ENCODE measurements at regions not wholly inside any gene's neighbourhood (a gene's known extent, or its start where the extent isn't known, plus 50 kb on each side); places are given as distances from the start of the nearest gene placed in this dataset.

DNA sequence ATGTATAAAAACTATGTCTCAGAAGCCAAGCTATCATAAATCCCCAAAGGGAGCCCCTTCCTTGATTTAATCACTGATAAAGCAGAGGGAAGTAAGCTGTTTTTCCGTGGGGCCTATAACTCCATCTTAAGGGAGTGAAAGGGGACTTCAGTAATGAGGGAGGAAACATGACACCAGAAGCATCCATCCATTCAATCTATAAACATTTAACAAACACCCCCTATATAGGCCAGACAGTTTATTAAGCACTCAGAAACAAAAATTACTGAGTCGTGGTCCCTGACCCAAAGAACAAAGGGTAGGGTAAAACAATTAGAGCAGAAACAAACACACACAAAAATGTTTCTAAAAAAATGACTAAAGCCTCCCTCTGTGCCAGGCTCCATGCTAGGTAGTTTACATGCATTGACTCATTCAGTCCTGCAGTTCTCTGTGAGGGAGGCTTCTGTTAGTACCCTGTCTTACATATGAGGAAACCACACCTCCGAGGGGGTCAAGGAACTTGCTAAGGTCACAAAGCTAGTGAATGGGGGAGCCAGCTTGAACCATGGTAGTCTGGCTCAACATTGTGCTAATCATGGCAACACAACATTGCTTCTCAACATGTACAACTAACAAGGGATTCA, 472.1 kb downstream of the CDH2 start:
- no peak for DNase-seq
- TF ChIP-seq, protein P1, sequence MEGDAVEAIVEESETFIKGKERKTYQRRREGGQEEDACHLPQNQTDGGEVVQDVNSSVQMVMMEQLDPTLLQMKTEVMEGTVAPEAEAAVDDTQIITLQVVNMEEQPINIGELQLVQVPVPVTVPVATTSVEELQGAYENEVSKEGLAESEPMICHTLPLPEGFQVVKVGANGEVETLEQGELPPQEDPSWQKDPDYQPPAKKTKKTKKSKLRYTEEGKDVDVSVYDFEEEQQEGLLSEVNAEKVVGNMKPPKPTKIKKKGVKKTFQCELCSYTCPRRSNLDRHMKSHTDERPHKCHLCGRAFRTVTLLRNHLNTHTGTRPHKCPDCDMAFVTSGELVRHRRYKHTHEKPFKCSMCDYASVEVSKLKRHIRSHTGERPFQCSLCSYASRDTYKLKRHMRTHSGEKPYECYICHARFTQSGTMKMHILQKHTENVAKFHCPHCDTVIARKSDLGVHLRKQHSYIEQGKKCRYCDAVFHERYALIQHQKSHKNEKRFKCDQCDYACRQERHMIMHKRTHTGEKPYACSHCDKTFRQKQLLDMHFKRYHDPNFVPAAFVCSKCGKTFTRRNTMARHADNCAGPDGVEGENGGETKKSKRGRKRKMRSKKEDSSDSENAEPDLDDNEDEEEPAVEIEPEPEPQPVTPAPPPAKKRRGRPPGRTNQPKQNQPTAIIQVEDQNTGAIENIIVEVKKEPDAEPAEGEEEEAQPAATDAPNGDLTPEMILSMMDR (IDR thresholded peaks at IDR 0.05), result no peak
- Mint-ChIP-seq H3K27me3 (ENCODE audit: insufficient read depth) (peaks cover 3% of the 10 kb centered on the region), H3K36me3 (ENCODE audit: low read depth) (no peaks in the 10 kb centered on the region), H3K9me3 (no peaks in the 10 kb centered on the region), H3K4me3 (no peak overlapping the region), H3K27ac (no peak overlapping the region), H3K4me1 (ENCODE audit: low read depth) (peaks cover 6% of the 10 kb centered on the region)

DNA sequence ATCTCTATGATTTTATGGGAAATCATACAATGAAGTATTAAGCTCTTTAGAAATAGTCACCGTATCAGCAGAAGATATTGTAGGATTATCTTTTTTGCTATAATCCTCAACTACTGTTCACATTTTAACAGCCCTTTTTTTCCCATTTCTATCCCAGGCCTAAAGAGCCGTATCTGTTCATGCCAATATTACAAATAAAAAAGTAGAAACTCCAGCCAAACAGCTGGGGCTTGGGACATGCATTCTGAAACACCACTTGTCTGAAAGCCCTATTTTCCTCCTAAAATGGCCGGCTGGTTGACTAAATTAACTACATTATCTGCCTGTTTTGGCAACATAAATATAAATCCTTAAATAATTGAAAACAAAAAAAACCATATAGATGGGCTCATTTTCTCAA, 477.8 kb downstream of the CDH2 start:
- no peak overlapping the region for H3K27ac Mint-ChIP-seq
- peaks cover 3% of the 10 kb centered on the region; the same call in 1 of the 2 replicates for H3K27me3 Mint-ChIP-seq (ENCODE audit: insufficient read depth)
- H3K9me3 Mint-ChIP-seq, result no peaks in the 10 kb centered on the region
- TF ChIP-seq, protein P1 (IDR thresholded peaks at IDR 0.05), result no peak
- no peaks in the 10 kb centered on the region for H3K36me3 Mint-ChIP-seq (ENCODE audit: low read depth)
- peaks cover 10% of the 10 kb centered on the region for H3K4me1 Mint-ChIP-seq (ENCODE audit: low read depth)
- DNase-seq, result no peak
- no peak overlapping the region for H3K4me3 Mint-ChIP-seq

DNA sequence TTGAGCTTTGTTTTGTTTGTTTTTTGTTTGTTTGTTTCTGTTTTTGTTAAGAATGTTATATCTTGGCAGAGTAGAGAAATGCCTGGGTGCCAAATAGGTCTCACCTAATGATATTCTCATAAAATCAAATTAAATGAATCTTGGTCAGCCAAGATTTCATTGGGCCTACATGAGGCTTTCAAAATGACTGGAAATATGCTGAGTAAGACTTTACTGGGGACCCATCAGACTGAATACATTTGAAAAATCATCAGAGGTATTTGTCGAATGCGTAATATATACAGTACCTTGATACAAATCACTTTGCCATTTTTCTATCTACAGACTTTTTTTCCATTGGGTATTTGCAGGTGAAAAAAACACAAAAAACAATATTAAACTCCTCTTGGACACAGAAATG, 480.8 kb downstream of the CDH2 start:
- Mint-ChIP-seq H3K27ac (no peak overlapping the region), H3K4me3 (no peak overlapping the region), H3K4me1 (ENCODE audit: low read depth) (peaks cover 10% of the 10 kb centered on the region), H3K27me3 (ENCODE audit: insufficient read depth) (peaks cover 2% of the 10 kb centered on the region; the same call in 1 of the 2 replicates), H3K9me3 (no peaks in the 10 kb centered on the region), H3K36me3 (ENCODE audit: low read depth) (no peaks in the 10 kb centered on the region)
- TF ChIP-seq, protein P1 (IDR thresholded peaks at IDR 0.05), result no peak
- no peak for DNase-seq

DNA sequence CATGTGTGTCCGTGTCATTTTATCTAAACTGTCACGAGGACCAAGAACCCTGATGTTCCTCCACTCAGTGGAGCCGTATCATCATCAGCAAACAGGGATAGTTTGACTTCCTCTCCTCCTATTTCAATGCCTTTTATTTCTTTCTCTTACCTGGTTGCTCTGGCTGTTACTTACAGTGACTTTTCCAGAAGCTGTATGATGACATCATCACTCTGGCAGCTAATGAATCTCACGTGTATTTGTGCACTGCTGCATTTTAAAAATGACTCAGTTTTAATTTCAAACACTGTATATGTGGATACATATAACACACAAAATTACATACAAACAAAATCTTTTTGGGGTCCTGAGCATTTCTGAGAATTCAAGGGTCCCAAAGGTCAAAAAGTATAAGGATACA, 481.4 kb downstream of the CDH2 start:
- Mint-ChIP-seq H3K27me3 (ENCODE audit: insufficient read depth) (peaks cover 2% of the 10 kb centered on the region; the same call in 1 of the 2 replicates), H3K36me3 (ENCODE audit: low read depth) (no peaks in the 10 kb centered on the region), H3K4me1 (ENCODE audit: low read depth) (peaks cover 10% of the 10 kb centered on the region), H3K27ac (no peak overlapping the region), H3K9me3 (no peaks in the 10 kb centered on the region), H3K4me3 (no peak overlapping the region)
- TF ChIP-seq, protein P1 (IDR thresholded peaks at IDR 0.05), result no peak
- DNase-seq, result no peak

DNA sequence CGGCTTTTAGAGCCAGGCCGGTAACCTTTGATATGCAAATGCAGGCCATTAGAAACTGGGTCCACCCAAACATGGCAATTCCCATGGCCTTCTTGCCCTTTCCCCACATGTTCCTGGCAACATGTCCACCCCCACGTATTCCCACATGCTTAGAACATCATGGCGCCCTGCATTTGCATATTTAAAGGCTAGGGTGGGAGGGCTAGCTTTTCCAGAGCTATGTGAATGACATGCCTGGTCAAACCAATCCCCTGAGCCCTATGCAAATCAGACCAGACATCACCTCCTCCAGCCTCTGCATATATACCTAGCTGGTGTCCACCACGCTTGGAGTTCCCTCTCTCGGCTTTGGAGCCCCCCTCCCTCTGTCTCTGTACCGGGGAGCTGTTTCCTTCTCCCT, 481.9 kb downstream of the CDH2 start:
- no peak for DNase-seq
- Mint-ChIP-seq H3K4me1 (ENCODE audit: low read depth) (peaks cover 10% of the 10 kb centered on the region), H3K9me3 (no peaks in the 10 kb centered on the region), H3K36me3 (ENCODE audit: low read depth) (no peaks in the 10 kb centered on the region), H3K27me3 (ENCODE audit: insufficient read depth) (peaks cover 2% of the 10 kb centered on the region; the same call in 1 of the 2 replicates), H3K4me3 (no peak overlapping the region), H3K27ac (no peak overlapping the region)
- TF ChIP-seq, protein P1 (IDR thresholded peaks at IDR 0.05), result no peak
